Activated T-cell treated with anti-CD3 and anti-CD28 coated beads for 4 hours (primary cell): ENCODE measurements at regions not wholly inside any gene's neighbourhood (a gene's known extent, or its start where the extent isn't known, plus 50 kb on each side); places are given as distances from the start of the nearest gene placed in this dataset.
"Not testable (repeated sequence)": the region's sequence is repeated elsewhere in the genome, so short reads cannot be mapped to it uniquely, and the experiment has no call there.

Experiments used
- DNase-seq: peaks from one replicate; pipeline ENCODE4 v3.0.0-alpha.2; 2020

GRCh38 chr16:54985156-54985555 lies 54.5 kb downstream of the IRX5 start:
- DNase-seq, result no peak

GRCh38 chr16:54985668-54986067 lies 55.0 kb downstream of the IRX5 start:
- no peak for DNase-seq

GRCh38 chr16:54986409-54986808 lies 55.7 kb downstream of the IRX5 start:
- DNase-seq, result no peak

- no peak for DNase-seq
Observed at GRCh38 chr16:54987081-54987480, 56.4 kb downstream of the IRX5 start.

- DNase-seq, result no peak
Observed at GRCh38 chr16:54991525-54991924, 60.9 kb downstream of the IRX5 start.

- DNase-seq, result not testable (repeated sequence)
Observed at GRCh38 chr16:54991946-54992345, 61.3 kb downstream of the IRX5 start.

- DNase-seq, result no peak
Observed at GRCh38 chr16:54993106-54993895, 62.6 kb downstream of the IRX5 start.

- DNase-seq, result no peak
Observed at GRCh38 chr16:54996186-54996585, 65.5 kb downstream of the IRX5 start.

- DNase-seq, result no peak
Observed at GRCh38 chr16:54998834-54999233, 68.2 kb downstream of the IRX5 start.

- DNase-seq, result no peak
Observed at GRCh38 chr16:54999481-54999880, 68.8 kb downstream of the IRX5 start.

- no peak for DNase-seq
Observed at GRCh38 chr16:55000595-55000994, 69.9 kb downstream of the IRX5 start.

GRCh38 chr16:55001931-55002330 lies 71.3 kb downstream of the IRX5 start:
- no peak for DNase-seq

GRCh38 chr16:55002419-55002818 lies 71.8 kb downstream of the IRX5 start:
- no peak for DNase-seq

GRCh38 chr16:55003306-55003705 lies 72.6 kb downstream of the IRX5 start:
- DNase-seq, result no peak

- DNase-seq, result no peak
Observed at GRCh38 chr16:55003916-55004315, 73.3 kb downstream of the IRX5 start.

GRCh38 chr16:55007504-55007903 lies 76.8 kb downstream of the IRX5 start:
- DNase-seq, result no peak

- DNase-seq, result no peak
Observed at GRCh38 chr16:55008836-55009510, 78.3 kb downstream of the IRX5 start.

GRCh38 chr16:55009581-55009980 lies 78.9 kb downstream of the IRX5 start:
- DNase-seq, result no peak

GRCh38 chr16:55010492-55011160 lies 80.0 kb downstream of the IRX5 start:
- no peak for DNase-seq

GRCh38 chr16:55012362-55012761 lies 81.7 kb downstream of the IRX5 start:
- no peak for DNase-seq

- no peak for DNase-seq
Observed at GRCh38 chr16:55012793-55013192, 82.1 kb downstream of the IRX5 start.

- DNase-seq, result no peak
Observed at GRCh38 chr16:55014022-55014421, 83.4 kb downstream of the IRX5 start.

GRCh38 chr16:55015181-55015913 lies 84.7 kb downstream of the IRX5 start:
- no peak for DNase-seq
